ENCODE measurements at regions not wholly inside any gene's neighbourhood (a gene's known extent, or its start where the extent isn't known, plus 50 kb on each side); places are given as distances from the start of the nearest gene placed in this dataset.

GRCh38 chr6:44559486-44560270, 172.2 kb downstream of the CDC5L start:
- DNase-seq (ENCODE audit: low read depth in 2 of 3, low spot score in 2 of 3): no peak

GRCh38 chr6:44560458-44561059, 173.1 kb downstream of the CDC5L start:
- DNase-seq (ENCODE audit: low read depth in 2 of 3, low spot score in 2 of 3): no peak

- DNase-seq (ENCODE audit: low read depth in 2 of 3, low spot score in 2 of 3): no peak
Measured at GRCh38 chr6:44561060-44561623, 173.6 kb downstream of the CDC5L start.

GRCh38 chr6:44561832-44562665, 174.5 kb downstream of the CDC5L start:
- DNase-seq (ENCODE audit: low read depth in 2 of 3, low spot score in 2 of 3): no peak

- DNase-seq (ENCODE audit: low read depth in 2 of 3, low spot score in 2 of 3): no peak
Measured at GRCh38 chr6:44563397-44563796, 175.9 kb downstream of the CDC5L start.

- DNase-seq (ENCODE audit: low read depth in 2 of 3, low spot score in 2 of 3): no peak
Measured at GRCh38 chr6:44564906-44565524, 177.5 kb downstream of the CDC5L start.

GRCh38 chr6:44567406-44567805, 179.9 kb downstream of the CDC5L start:
- DNase-seq (ENCODE audit: low read depth in 2 of 3, low spot score in 2 of 3): no peak

DNA sequence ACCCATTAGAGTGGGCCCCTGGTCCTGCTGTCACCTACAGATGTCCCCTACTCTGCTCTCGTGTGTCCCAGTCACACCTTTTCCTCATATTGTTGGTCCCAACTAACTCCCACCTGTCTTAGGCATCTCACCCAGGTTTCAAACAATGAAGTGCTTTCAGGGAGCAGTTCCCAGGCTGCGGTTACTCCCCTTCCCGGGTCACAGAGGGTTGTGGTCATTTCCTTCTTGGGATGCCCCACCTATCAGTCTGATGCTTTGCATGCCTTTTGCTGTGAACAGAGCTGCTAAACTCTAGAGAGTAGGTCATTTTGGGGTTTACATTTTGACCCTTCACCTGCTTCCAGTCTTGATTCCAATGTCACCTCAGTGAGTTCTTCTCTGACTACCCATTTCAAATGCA, 181.6 kb downstream of the CDC5L start:
- no peak for DNase-seq (ENCODE audit: low read depth in 2 of 3, low spot score in 2 of 3)

DNA sequence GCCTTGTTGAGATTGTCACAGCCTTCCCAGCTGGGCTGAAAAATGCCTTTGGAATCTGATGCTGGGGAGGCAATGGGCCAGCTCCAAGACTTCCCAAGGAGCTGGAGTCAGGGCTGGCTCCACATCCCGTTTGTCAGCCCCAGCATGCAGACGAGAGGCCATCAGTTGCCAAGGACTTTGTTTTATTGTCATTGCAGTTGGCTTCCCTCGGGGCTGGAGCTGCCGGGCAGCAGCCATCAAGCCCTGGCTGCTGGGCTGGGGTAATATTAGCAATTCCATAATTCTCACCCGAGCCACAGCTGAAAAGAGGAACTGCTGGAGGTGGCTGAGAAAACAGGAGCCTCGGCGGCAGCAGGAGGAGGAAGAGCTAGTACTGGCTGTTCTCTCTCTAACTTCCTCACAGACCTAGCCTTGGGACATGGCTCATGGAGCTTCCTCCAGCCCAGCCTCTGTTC, 182.5 kb downstream of the CDC5L start:
- no peak for DNase-seq (ENCODE audit: low read depth in 2 of 3, low spot score in 2 of 3)

- DNase-seq (ENCODE audit: low read depth in 2 of 3, low spot score in 2 of 3): no peak
Measured at GRCh38 chr6:44571510-44571909, 184.0 kb downstream of the CDC5L start.

DNA sequence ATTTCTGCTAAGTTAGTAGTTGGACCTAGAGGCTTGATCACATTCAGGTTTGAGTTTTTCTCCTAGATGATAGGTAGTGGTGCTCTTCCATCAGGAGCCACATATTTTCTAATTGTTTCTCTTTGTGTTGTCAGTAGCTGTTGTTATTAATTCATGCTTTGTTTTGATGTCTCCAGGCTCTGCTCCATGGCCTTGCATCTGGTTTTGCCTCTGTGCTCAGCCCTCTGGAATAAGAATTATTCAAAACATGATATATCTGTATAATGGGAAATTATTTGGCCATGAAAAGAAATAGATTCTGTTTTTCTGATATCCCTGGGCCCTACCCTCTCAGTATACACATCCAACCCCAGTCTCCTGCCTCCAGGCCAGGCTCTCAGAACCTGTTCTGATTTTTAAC, 184.8 kb downstream of the CDC5L start:
- DNase-seq (ENCODE audit: low read depth in 2 of 3, low spot score in 2 of 3): no peak

DNA sequence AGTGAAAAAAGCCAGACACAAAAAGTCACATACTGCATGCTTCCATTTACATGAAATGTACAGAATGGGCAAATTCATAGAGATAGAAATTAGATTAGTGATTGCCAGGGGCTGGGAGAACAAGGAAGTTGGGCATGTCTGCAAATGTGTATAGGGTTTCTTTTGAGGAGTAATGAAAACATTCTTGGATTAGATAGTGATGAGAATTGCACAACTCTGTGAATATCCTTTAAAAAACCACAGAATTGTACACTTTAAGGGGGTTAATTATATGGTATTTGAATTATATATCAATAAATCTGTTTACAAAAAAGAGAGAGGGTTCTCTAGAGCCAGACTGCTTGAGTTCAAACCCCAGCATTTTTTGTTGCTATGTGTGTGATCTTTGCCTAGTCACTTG, 188.1 kb downstream of the CDC5L start:
- DNase-seq (ENCODE audit: low read depth in 2 of 3, low spot score in 2 of 3): no peak

DNA sequence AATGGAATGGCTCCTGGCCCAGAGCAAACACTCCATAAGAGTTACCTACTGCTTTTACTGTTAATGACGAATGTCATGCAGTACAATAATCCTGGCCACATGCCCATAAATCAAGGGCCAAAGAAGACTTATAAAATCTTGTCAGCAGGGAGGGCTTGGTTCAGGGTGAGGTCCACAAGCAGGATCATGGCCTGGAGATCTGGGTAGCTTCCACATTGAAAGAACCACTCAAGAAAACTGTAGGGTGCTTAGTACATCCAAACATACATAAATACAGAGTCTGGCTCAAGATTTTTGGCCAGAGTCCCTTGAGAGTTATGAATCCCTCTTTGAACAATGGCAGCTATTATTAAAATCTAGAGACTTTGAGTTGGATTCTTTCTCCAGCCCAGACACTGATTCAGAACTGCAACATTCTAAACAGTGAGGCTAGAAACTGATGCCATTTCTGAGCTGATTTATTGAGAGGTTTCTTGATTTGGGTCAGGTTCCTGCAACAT, 188.7 kb downstream of the CDC5L start:
- no peak for DNase-seq (ENCODE audit: low read depth in 2 of 3, low spot score in 2 of 3)

GRCh38 chr6:44580901-44581300, 193.4 kb downstream of the CDC5L start:
- DNase-seq (ENCODE audit: low read depth in 2 of 3, low spot score in 2 of 3): no peak

GRCh38 chr6:44582930-44583329, 195.4 kb downstream of the CDC5L start:
- no peak for DNase-seq (ENCODE audit: low read depth in 2 of 3, low spot score in 2 of 3)

DNA sequence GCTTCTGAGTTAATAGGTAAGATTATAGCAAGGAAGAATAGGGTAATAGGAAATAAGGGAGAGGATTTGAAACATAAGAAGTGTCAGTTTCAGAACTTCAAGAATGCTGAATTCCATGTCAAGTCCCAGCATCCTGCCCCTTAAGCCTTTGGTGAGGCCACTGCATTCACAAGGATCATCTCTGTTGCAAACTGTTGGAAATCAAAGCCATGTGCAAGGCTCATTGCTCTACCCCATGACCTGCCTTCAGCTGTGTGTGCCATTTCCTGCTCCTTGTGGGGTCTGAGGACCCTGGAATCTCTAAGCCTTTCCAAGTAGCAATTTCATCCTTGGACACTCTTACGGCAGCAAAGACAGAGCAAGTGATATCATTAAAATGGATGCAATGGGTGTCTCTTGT, 203.0 kb downstream of the CDC5L start:
- no peak for DNase-seq (ENCODE audit: low read depth in 2 of 3, low spot score in 2 of 3)

- peak; percentile 3 to 51 (median 36) for DNase-seq (ENCODE audit: low read depth in 2 of 3, low spot score in 2 of 3)
Measured at GRCh38 chr6:44593539-44593944, 206.0 kb downstream of the CDC5L start.

GRCh38 chr6:44594481-44594880, 207.0 kb downstream of the CDC5L start:
- DNase-seq (ENCODE audit: low read depth in 2 of 3, low spot score in 2 of 3): no peak

DNA sequence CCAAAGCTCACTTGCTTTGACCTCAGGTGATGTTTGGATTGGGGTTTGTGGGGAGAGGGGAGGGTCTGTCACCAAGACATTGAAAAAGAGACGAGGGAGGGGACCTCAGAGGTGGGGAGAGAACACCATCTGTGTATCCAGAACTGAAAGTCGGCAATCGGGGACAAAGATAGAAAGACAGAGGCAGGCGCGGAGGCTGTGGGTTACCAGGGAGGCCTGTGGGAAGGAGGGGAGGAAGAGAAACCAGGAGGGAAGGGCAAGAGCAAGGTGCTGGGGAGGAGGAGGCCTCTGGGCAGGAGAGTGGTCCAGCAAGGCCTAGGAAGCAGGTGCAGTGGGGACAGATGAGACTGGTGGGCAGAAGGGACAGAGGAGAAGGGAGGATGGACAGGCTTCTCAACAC, 211.2 kb downstream of the CDC5L start:
- DNase-seq (ENCODE audit: low read depth in 2 of 3, low spot score in 2 of 3): no peak

GRCh38 chr6:44599672-44600071, 212.2 kb downstream of the CDC5L start:
- DNase-seq (ENCODE audit: low read depth in 2 of 3, low spot score in 2 of 3): no peak
